Heart right ventricle (tissue), 16 donors: ENCODE measurements at regions not wholly inside any gene's neighbourhood (a gene's known extent, or its start where the extent isn't known, plus 50 kb on each side); places are given as distances from the start of the nearest gene placed in this dataset.

Experiments used
- ATAC-seq, 8 donors: fragments of 200-7000 bp; cut with Tn5 transposase; one replicate each; pipeline ENCODE4 v1.9.1; 2020; ENCODE audit warnings: mild to moderate bottlenecking in 8 of 8, moderate library complexity in 8 of 8, moderate number of reproducible peaks in 1 of 8
- DNase-seq, 2 donors: peaks; one replicate each; pipeline ENCODE4 v3.0.0-alpha.2; 2020
- H3K27ac ChIP-seq, 10 donors: fragments of 200-600 bp; sonication (generic) in 2 of 10; one replicate each; pipeline versions ENCODE4 v1.5.0 to v1.8.0; 2020 to 2022; ENCODE audit warnings: mild to moderate bottlenecking in 3 of 10
- H3K27me3 ChIP-seq, 7 donors: fragments of 200-600 bp; one replicate each; pipeline ENCODE4 v1.8.0; 2021 to 2022; ENCODE audit warnings: mild to moderate bottlenecking in 2 of 7
- H3K36me3 ChIP-seq, 9 donors: fragments of 200-600 bp; sonication (generic) in 1 of 9; one replicate each; pipeline versions ENCODE4 v1.5.0 to v1.8.0; 2020 to 2022; ENCODE audit warnings: mild to moderate bottlenecking in 2 of 9
- H3K4me1 ChIP-seq, 9 donors: fragments of 200-600 bp; sonication (generic) in 1 of 9; one replicate each; pipeline versions ENCODE4 v1.5.0 to v1.8.0; 2020 to 2022; ENCODE audit warnings: mild to moderate bottlenecking in 4 of 9
- H3K4me3 ChIP-seq, 10 donors: fragments of 200-600 bp; sonication (generic) in 2 of 10; one replicate each; pipeline versions ENCODE4 v1.5.0 to v1.8.0; 2020 to 2022; ENCODE audit warnings: mild to moderate bottlenecking in 7 of 10, moderate library complexity in 2 of 10
- H3K9me3 ChIP-seq, 11 donors: fragments of 200-600 bp in 10 of 11; sonication (generic) in 2 of 11; one replicate each; pipeline versions ENCODE4 v1.5.0 to v1.8.0; 2013 to 2022; ENCODE audit warnings: mild to moderate bottlenecking in 2 of 11, control low read depth in 1 of 11, moderate library complexity in 1 of 11
- CTCF ChIP-seq, 9 donors: fragments of 200-600 bp; sonication (generic) in 2 of 9; IDR thresholded peaks; one replicate each; pipeline versions ENCODE4 v1.5.0 to v1.8.0; 2021 to 2022; ENCODE audit warnings: antibody characterized with exemption in 9 of 9, mild to moderate bottlenecking in 5 of 9, moderate library complexity in 1 of 9
- WGBS, 2 donors: extraction: QIAGEN DNeasy Blood & Tissue Kit; methylation state at CpG; one replicate each; pipeline ENCODE4 v1.1.7; 2013; ENCODE audit warnings: inconsistent platforms in 1 of 2; 5-methylcytosine and 5-hydroxymethylcytosine counted together
- intact Hi-C, 10 donors: fragments of 100-400 bp; cut with DNase I; formaldehyde crosslinking; loops; one replicate each; pipeline versions ENCODE4 v1.11.1 to v1.14.2; 2022
- donor health status: Arrhythmogenic right ventricular cardiomyopathy.
- donor health status: ischemic (EF 13 %, LVEDD 7.1; RV severe dilation, severe dysfunction).
- donor health status: healthy with polysubstance abuse.
- donor health status: DM: no; HTN: yes; CAD: no.
- donor health status: DM: no; HTN: no; CAD: no.
- donor health status: ischemic (EF 25% LVEDD 6.9; RV normal size, moderate dysfunction).
- donor health status: ischemic (EF 25% LVEDD 5.7; RV mildly dilated, moderate dysfunction).
- donor health status: healthy.
- donor health status: DM: yes; HTN: yes; CAD: no.
- donor health status: Ischemic cardiomyopathy.
- donor health status: ischemic (EF 35%, LVEDD 5.7; RV mildly dilated, moderate dysfunction).
- donor health status: nonischemic (EF 11% LVEDD 7.7; RV severe dilation, severe dysfunction).
- donor health status: DM: yes; HTN: yes; CAD: no.
- donor health status: PGD.
- donor health status: ischemic (EF 29% LVEDD 5.4; RV normal size, mild dysfunction).
- donor health status: nonischemic (EF 23%, LVEDD 6.1; RV moderate dilation, normal function).

GRCh38 chr15:56813995-56814394 lies 80.7 kb upstream of the ZNF280D start:
- H3K4me3 ChIP-seq = no peak overlapping the region
- peak overlapping the region in 3 of 10 donors; percentile 20 to 57 (median 33) for H3K27ac ChIP-seq
- peaks cover 4 to 49% (median 31%) of the 10 kb centered on the region in 9 donors for H3K4me1 ChIP-seq
- WGBS, 2 donors = 0% methylated on average over 1 of the region's 1 CpG
- no peaks in the 10 kb centered on the region for H3K27me3 ChIP-seq
- no peaks in the 10 kb centered on the region for H3K36me3 ChIP-seq
- peak in 5 of 8 donors; percentile 8 to 57 (median 49) for ATAC-seq
- intact Hi-C loops = loop anchor here in 3 of 10 donors (5.0 to 10.0 kb wide), 3 partner anchors 79 to 331 kb away; partner anchors contain the start of gene ZNF280D (in 2 of the 3)
- peaks cover 0 to 8% (median 0%) of the 10 kb centered on the region in 11 donors for H3K9me3 ChIP-seq
- DNase-seq = no peak
- TF ChIP-seq CTCF (IDR thresholded peaks at IDR 0.05) = peak in 1 of 9 donors; percentile 7

- intact Hi-C loops = loop anchor here in 3 of 10 donors (5.0 to 10.0 kb wide), 3 partner anchors 78 to 332 kb away; partner anchors contain the start of gene ZNF280D (in 2 of the 3)
Observed at GRCh38 chr15:56812961-56813360, 79.7 kb upstream of the ZNF280D start.

GRCh38 chr15:56812221-56812620 lies 78.9 kb upstream of the ZNF280D start:
- Histone ChIP-seq H3K4me1 (peaks cover 4 to 40% (median 25%) of the 10 kb centered on the region in 9 donors), H3K27me3 (no peaks in the 10 kb centered on the region), H3K36me3 (no peaks in the 10 kb centered on the region), H3K4me3 (no peak overlapping the region), H3K9me3 (peaks cover 0 to 26% (median 13%) of the 10 kb centered on the region in 11 donors), H3K27ac (peak overlapping the region in 7 of 10 donors; percentile 14 to 57 (median 46))
- 25 to 28% methylated on average over 3 of the region's 3 CpGs for WGBS, 2 donors
- ATAC-seq (peak in 5 of 8 donors; percentile 30 to 54 (median 34)), DNase-seq (no peak)
- intact Hi-C loops = loop anchor here in 3 of 10 donors (5.0 to 10.0 kb wide), 3 partner anchors 77 to 333 kb away; partner anchors contain the start of gene ZNF280D (in 2 of the 3)
- no peak for TF ChIP-seq CTCF (IDR thresholded peaks at IDR 0.05)

More at GRCh38 chr15:56812961-56813360, 79.7 kb upstream of the ZNF280D start:
- Histone ChIP-seq H3K27me3 (no peaks in the 10 kb centered on the region), H3K4me3 (no peak overlapping the region), H3K27ac (peak overlapping the region in 7 of 10 donors; percentile 14 to 57 (median 46)), H3K9me3 (peaks cover 0 to 19% (median 8%) of the 10 kb centered on the region in 11 donors), H3K4me1 (peaks cover 4 to 48% (median 31%) of the 10 kb centered on the region in 9 donors), H3K36me3 (no peaks in the 10 kb centered on the region)
- ATAC-seq = peak in 1 of 8 donors; percentile 11
- no peak for DNase-seq
- TF ChIP-seq CTCF (IDR thresholded peaks at IDR 0.05) = no peak

DNA sequence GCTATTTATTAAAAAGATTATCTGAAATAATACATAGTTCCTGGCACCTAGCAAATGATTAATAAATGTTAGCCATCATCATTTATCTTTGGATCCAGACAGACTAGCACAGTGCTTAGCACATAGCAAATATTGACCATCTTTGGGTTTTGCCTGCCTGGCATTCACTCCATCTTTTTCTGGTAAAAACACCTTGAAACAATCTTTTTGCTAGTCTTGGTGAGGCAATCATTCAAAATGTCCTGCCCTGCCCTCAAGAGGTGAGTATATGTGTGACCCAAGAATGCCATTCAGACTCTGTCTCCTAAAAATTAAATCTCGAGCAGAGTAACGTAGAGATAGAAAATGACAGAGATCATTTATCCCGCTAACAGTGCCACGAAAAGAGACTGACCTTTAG lies 78.3 kb upstream of the ZNF280D start:
- Histone ChIP-seq H3K36me3 (no peaks in the 10 kb centered on the region), H3K27ac (peak overlapping the region in 6 of 10 donors; percentile 40 to 57 (median 48)), H3K9me3 (peaks cover 0 to 26% (median 13%) of the 10 kb centered on the region in 11 donors), H3K27me3 (no peaks in the 10 kb centered on the region), H3K4me1 (peaks cover 0 to 34% (median 19%) of the 10 kb centered on the region in 9 donors), H3K4me3 (no peak overlapping the region)
- DNase-seq (no peak), ATAC-seq (peak in 2 of 8 donors; percentile 9 to 13)
- intact Hi-C loops = loop anchor here in 3 of 10 donors (5.0 to 10.0 kb wide), 3 partner anchors 77 to 333 kb away; partner anchors contain the start of gene ZNF280D (in 2 of the 3)
- no peak for TF ChIP-seq CTCF (IDR thresholded peaks at IDR 0.05)
- WGBS, 2 donors = 72 to 91% methylated on average over 4 of the region's 4 CpGs
